HG03280 (cell line): ENCODE measurements at regions not wholly inside any gene's neighbourhood (a gene's known extent, or its start where the extent isn't known, plus 50 kb on each side); places are given as distances from the start of the nearest gene placed in this dataset.
A peak's percentile ranks its signal among the peaks of the same experiment; 100 is the strongest.

Experiments
- ATAC-seq: cut with Tn5 transposase; IDR thresholded peaks from one replicate; pipeline ENCODE4 v1.9.1; 2021; ENCODE audit warnings: mild to moderate bottlenecking, moderate library complexity; ENCODE audit not compliant: unreplicated experiment

DNA sequence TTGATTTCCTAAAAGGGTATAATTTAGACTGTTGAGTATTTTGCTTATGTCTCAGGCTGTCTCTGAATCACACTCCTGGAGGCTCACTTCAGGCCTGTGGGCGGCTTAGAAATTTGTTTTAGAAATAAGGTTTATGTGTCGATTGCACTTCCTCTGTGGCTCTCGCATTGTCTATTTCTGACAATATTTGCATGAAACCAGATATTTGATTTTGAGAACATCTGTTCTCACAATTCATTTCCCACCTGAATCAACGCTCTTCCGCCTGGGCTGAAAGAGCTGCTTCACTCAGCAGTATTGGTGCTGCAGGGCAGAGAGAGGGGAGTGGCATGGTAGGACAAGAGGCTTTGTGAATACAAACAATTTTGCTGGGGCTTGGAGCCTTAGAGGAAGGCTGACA, 262.0 kb downstream of the ADRA2A start:
- ATAC-seq, result peak; percentile 90

DNA sequence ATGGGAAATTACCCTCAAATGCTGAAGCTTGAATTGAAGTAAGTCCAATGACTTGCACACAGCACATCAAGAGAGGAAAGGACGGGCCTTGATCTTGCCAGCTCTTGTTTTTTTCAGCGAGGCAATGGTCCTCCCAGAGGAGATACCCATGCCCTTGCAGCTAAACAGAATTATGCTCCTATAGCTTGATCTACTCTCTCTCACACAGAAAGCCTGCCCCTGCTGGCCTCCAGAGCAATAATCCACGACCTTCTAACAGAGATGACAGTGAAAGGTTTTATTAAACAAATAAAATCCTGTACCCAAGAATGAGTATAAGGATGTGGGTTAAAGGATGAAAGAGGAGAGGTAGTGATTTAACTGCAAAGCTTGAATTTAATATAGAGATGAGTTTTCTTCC, 268.0 kb downstream of the ADRA2A start:
- peak; percentile 70 for ATAC-seq

DNA sequence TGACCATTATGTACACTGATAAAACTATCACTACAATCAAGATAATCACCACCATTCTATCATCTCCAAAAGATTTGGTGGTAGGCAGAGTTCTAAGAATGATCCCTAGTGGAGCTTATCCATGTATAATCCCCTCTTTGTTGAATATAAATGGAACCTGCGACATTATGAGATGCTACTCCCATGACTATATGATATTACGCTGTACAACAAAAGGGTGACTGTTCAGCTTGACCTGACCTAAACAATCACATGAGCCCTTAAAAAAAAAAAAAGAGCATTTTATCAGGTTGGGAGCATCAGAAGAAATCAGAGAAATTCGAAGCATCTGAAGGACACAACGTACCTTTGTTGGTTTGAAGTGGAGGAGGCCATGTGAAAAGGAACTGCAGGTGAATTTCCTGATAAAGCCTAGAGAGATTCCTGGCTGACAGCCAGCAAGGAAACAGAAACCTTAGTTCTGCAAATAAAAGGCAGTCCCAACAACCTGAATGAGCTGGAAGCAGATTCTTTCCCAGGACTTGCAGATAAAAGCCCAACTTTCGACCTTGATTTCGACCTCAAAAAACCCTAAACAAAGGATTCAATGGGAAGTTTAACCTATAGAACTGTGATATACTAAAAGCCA, 270.7 kb downstream of the ADRA2A start:
- ATAC-seq, result no peak

DNA sequence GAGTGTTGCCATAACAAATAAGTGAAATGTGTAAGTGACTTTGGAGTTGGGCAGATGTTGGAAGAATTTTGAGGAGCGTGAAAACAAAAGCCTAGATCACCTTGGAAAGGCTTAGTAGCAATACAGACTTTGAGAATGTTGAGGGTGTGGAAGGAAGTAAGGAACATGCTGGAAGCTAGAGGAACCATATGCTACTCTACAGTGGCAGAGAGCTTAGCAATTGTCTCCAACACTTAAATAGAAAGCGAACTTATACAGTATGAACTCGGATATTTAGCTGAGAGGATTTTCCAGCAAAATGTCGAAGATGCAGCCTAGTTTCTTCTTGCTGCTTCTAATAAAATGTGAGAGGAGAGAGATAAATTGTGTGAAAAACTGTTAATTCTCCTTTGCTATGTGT, 271.2 kb downstream of the ADRA2A start:
- no peak for ATAC-seq

DNA sequence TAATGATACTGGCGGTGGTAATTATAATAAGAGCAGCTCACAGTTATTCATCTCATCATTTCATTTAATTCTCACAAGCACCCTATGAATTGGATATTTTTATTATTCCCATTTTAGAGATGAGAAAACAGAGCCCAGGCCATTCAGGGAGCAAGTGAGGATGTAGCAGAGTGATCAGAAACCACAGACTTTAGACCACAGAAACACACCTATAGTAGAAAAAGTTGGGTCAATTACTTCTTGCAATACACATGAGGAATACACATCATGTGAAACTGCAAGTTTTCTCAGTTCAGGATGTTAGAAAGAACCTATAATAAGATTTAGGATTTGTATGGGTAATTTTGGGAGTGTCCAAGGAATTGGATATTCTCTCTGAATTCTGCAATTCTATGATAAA, 278.0 kb downstream of the ADRA2A start:
- no peak for ATAC-seq

DNA sequence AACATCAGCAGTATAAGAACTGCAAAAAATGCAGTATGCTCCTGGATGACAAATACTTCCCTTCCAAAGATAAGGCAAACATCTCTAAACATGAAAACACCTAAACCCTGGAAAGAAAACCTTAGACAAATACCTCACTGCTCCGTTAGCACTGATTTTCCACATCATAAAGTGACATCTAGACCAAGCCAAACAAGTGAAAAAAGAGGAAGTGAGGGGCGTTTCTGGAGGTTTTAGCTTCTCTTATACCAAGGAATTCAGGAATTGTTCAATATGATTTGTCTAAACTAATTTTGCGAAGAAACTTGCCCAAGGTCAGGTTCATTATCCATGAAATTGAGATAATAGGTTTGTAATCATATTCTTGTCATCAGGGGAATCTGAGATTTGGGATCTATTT, 279.7 kb downstream of the ADRA2A start:
- no peak for ATAC-seq

DNA sequence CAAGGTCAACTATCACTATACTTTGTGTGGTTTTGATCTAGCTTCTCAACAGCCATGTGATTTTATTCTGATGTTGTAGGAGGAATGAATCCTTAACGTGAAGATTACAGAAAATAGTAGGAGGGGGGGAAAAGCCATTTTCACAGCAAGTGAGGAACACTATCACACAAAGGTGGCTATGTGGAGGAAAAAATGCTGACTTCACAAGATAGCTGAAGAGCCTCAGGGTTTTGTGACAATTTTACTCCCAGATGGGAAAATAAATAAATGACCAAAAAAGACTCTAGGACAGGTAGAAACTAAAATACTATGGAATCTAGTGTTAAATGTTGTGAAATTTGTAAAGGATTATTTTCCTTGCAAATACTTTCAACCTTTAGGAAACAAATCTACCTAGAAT, 281.0 kb downstream of the ADRA2A start:
- ATAC-seq, result no peak

DNA sequence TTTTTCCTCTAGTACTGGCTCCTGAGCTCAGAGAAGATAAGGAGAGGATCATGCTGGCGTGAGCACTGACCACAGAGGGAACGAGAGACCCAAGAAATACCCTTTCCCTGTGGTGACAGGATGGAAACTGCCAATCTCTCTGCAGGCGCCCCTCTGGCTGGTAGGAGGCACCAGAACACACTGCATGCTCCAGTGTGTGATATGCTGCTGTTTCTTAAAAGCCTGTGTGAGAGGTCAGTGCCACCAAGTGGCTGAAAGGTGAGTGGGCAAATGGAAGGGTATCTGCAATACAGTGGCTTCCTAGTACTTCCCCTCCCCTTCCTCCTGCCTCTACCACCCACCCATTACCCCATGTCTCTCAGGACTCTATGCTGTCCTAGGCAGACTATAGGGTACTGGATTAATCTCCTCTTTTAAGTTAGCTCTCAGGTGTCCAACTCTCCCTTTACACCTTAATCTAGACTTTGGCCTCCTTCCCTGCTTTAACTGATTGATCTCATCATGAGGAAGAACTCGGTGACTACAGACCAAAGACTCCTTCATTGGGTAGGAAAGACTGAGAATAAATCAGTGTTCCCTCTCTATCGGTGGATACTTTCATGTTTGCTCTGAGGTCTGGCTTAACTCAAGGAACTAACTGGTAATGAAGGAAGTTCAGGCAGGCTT, 283.6 kb downstream of the ADRA2A start:
- ATAC-seq, result peak; percentile 83

DNA sequence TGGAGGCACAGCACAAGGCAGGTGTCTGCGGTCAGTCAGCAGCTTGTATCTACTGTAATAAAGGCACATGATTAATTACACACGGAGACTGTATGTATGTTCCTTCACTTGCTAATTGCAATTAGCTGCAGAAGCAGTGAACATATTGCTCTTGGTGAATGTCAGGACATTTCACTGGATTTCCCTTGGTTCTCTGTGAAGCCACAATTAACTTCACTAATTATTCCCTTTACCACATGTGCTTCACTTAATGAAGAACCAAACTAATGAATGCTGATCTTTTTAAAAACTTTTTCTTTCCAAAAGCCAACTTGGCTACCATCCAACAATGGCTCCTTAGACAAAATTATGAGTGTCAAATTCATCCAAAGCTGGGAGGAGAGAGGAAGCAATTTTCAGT, 290.7 kb downstream of the ADRA2A start:
- ATAC-seq, result no peak

DNA sequence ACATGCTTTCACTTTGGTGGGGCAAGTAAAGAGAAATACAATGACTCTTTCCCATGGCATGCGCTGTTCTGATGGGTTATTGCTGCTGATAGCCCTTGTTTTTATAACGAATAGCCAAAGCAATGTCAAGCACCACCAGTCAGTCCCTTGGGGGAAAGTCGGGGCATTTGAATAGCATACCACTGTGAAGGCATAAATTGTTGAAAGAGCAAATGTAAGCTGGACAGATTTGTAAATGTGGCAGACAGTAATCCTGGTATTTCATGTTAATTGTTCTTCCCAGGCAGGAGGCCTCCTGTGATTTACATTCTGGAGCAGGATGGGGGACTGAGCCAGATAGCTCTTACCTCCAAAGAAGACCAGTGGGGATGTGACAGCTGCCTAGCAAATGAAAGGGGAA, 293.3 kb downstream of the ADRA2A start:
- ATAC-seq, result no peak

DNA sequence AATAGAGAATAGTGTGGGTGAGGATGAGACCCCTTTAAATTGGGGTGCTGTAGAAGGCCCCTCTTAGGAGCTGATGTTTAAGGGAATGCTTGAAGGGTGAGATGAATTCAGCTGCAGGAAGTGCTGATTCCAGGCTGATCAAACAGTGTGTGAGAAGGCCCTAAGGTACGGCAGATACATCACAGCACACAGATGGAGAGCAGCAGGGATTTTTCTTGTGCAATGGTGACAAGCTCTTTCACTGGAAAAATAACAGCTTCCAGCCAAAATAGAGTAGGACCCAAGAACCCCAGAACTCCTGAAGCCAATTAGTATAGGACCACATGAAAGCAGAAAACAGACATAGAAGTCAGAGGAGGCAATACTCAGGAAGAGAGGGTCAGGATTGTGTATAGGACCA, 296.9 kb downstream of the ADRA2A start:
- ATAC-seq, result no peak

DNA sequence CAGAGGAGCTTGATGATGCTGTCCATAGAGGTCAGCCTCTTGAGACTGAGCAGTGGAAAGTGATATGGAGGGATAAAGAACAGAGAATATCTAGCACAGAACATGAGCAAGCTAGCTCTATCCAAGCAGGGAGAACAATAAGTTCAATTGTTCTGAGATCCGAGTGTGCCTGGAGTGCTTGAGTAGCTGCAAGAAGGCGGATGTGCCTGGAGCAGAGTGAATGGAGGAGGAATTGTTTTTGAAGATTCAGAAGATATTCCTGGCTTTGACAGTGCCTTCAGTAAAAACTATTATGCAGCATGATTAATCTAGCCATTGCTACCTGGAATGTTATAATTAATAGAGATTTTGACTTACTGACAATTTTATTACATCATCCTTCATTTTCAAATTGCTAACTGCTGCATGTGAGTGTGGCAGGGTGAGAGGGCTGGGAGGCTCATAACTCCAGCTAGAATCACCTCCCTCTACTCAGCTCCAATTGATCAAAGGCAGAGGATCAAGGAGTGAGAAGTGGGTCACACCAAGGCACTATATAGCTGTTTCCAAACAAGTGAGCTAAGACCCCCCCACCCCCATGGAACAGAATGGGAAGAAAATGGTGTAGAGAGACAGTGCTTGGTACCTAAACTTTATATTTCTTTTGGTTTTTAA, 302.8 kb downstream of the ADRA2A start:
- no peak for ATAC-seq

DNA sequence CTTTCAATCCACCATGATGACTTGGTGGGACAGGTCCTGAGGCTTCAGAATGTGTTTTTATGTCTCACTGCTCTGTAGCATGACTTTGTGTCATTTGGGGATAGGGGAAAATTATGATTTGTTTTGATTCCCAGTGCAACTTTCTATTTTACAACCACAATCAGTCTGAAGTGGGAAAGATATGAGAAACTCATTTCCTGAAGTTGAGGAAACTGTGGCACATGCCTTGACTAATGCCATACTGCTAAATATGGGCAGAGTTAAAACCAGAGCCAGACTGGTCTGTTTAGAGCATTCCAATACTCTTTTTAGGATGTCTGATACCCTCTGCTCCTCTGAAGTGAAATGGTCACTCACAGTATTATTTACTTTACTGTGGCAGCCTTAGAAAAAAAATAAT, 307.7 kb downstream of the ADRA2A start:
- no peak for ATAC-seq

DNA sequence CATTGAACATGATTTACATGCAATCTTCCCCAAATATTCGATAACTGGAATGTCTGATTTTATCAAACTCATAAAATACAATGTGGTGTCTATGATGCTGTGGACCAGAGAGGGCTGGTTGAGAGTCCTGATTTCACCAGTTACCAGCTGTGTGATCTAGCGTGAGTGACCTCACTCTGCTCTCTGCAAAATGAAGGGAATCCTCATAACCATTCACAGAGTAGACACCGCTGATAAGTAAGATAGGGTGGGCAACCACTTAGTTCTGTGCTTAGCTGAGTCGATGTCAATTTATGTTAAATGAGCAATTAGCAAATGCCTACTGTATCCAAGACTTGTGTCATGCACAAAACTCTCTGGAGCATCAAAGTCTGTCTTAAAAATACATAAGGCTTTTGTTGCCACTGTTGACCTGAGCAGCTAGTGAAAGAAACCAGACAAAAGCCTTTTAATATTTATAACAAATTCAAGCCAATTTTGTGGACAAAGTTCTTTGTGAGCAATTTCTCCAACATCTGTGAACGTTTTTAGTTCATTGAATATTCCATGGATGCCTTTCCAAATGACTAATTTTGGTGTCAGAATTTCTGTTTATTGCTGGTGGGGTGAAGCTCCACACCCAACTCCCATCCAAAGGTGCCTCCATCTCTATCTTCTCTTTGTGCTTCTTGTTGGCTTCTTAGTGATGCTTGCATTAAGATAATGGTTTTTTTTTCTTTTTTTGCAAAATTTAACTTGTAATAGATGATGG, 314.2 kb downstream of the ADRA2A start:
- ATAC-seq, result no peak

DNA sequence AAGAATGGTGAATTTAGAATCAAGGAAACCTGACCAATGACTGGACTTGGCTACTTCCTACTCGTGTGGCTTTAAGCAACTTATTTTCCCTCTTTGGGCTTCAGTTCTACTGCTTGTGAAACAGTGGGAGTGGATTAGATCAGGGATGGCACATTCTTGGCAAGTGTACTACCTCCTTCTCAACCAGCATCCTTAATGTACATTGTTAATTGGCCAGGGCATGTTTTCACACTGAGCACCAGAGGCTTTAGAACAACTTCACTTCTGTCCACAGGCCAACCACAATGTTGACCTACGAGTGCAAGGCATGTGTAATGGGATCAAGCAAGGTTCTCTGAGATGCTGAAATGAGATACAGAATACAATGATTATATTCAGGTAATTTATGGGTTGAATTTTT, 315.3 kb downstream of the ADRA2A start:
- no peak for ATAC-seq

DNA sequence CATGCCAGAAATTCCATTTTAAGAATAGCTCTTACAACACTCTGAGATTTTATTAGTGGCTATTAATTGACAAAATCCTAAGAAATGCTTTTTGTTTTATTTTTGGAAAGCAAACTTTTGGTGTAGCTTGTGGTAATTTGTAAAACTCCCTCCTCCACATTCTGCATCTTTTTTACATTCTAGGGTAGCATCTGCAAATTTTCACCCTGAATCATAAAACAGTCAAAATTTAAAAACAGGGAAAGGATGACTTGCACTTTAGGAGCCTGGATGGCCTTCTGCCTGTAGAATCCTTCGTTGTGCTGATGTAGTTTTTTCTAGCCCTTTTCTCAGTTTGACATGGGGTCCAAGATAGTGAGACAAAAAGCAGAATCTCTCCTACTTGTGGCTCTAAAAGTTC, 316.1 kb downstream of the ADRA2A start:
- ATAC-seq, result no peak

DNA sequence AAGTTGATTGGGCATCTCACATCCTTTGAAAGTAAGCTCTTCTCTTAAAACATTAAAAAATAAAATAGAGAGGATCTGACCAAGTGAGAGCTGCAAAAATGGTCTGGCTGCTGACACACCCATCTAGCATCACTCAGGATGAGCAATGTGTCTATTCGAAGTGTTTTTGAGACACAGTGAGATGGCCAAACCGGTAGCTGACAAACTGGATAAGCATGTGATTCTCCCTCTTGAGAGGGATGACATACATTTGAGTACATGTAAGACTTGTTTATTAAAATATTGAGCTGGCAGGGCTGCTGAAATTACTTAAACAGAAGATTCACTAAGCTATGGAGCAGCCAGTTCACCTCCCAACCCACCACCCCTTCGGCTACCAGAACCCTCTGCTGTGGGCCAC, 333.9 kb downstream of the ADRA2A start:
- ATAC-seq, result no peak

DNA sequence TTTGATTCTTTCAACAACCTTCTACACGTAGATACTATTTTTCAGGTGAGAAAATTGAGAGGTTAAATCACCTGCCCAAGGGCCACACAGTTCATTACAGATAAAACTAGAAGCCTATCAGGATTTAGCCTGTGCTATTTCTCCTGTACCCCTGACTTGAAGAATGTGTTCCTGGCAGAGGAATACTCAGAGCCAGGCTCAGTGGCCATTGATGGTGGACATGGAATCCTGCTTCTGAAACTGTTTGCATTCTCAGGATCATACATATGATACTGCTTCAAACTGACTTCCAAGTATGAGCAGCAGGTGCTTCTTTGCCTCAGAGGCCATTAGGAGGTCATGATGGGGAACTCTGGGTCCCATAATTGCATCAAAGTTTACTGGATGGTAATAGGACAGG, 348.6 kb downstream of the ADRA2A start:
- ATAC-seq, result no peak

DNA sequence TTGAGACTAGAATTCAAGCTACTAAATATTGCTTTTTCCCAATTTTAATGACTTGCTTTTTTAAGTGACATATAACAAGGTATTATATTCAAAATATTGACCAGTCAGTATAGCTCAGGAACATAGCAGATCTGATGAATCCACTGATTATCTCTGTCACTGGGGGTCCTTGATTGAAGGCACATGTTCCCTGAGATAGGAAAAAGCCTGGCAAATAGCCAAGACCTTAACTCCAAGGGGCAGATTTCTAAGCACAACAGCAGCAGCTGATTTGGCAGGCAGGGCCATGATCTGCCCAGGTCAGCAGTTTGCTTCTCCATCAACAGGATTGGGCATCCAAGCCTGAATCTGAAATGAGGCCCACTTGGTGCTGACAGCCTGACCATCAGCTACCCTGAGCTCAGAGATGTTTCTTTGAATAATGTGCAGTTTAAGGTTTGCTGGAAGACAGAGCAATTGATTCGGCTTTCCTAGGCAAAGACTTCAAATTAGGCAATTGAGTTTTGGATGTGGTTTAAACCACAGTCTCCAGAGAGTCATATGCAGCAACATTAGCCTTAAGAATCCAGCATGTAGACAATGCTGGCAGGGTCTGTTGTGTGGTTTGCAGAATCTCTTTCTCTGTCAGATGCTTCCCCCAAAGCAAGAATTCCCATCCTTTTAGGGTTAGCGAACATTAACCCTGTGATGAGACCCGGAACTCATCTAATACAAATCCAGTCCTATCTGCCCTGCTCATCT, 352.6 kb downstream of the ADRA2A start:
- ATAC-seq, result no peak

DNA sequence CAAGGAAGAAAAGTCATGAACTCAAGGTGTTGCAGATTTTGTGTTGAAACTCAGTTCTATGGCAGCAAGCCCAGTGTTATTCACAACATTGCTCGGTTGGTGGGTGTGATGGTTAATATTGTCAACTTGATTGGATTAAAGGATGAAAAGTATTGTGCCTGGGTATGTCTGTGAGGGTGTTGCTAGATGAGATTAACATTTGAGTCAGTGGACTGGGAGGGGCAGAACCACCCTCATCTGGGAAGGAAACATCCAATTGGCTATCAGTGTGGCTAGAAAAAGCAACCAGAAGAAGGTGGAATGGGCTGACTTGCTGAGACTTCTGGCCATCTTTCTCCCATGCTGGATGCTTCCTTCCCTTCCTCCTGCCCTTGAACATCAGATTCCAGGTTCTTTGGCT, 353.2 kb downstream of the ADRA2A start:
- no peak for ATAC-seq

DNA sequence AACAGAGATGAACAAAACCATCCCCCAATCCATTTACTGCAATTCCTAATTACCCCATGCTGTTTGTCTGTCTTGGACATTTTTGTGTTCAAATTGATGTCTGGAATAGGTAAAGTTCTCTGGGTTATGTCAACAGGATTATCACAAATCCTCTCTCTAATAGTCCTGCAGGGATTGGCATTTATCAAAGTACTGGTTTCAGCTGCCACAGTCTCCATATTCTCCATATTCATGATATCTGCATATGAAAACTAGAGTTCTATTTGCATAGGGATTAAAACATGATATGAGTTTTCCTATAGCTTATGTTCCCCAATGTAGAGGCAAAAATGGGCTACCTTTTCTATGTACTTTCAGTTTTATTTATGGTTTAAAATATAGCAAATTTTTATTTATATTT, 355.8 kb downstream of the ADRA2A start:
- no peak for ATAC-seq
